Brain microvascular endothelial cell (primary cell): ENCODE measurements at regions not wholly inside any gene's neighbourhood (a gene's known extent, or its start where the extent isn't known, plus 50 kb on each side); places are given as distances from the start of the nearest gene placed in this dataset.
"Not testable (repeated sequence)": the region's sequence is repeated elsewhere in the genome, so short reads cannot be mapped to it uniquely, and the experiment has no call there.

Experiments used
- DNase-seq: peaks from one replicate; pipeline ENCODE4 v3.0.0-alpha.2; 2020
- H3K27ac ChIP-seq: fragments of 250-450 bp; sonication (Bioruptor Pico); 2 replicates; pipeline ENCODE4 v1.5.1; 2020; ENCODE audit warnings: mild to moderate bottlenecking, moderate library complexity
- H3K27me3 ChIP-seq: fragments of 250-450 bp; sonication (Bioruptor Pico); replicated peaks from 2 replicates; pipeline ENCODE4 v1.5.1; 2020; ENCODE audit warnings: mild to moderate bottlenecking
- H3K36me3 ChIP-seq: fragments of 250-450 bp; sonication (Bioruptor Pico); replicated peaks from 2 replicates; pipeline ENCODE4 v1.5.1; 2020; ENCODE audit warnings: mild to moderate bottlenecking
- H3K4me3 ChIP-seq: 2 replicates; pipeline ENCODE4 v1.5.1; 2011; ENCODE audit warnings: low read depth, mild to moderate bottlenecking, control low read depth, low read length, moderate library complexity
- CTCF ChIP-seq: IDR thresholded peaks from 2 replicates; pipeline ENCODE4 v1.5.1; 2011; ENCODE audit warnings: low read depth, mild to moderate bottlenecking, moderate library complexity, low read length, control low read depth, inconsistent platforms; ENCODE audit errors: missing control alignments
- in situ Hi-C: cut with HindIII; loops from 2 replicates; pipeline ENCODE4 v1.10.0; 2017; ENCODE audit warnings: low sequenced_read_pairs, low pct_ligation_motif_present

GRCh38 chr6:114936080-114936479 lies 593.3 kb upstream of the HS3ST5 start:
- Histone ChIP-seq H3K27ac (no peak overlapping the region), H3K27me3 (no peaks in the 10 kb centered on the region), H3K4me3 (no peak overlapping the region), H3K36me3 (no peaks in the 10 kb centered on the region)
- in situ Hi-C loops, result no loop called here
- TF ChIP-seq CTCF, result no peak
- DNase-seq, result no peak

- no peak for DNase-seq
- in situ Hi-C loops, result no loop called here
- Histone ChIP-seq H3K27me3 (no peaks in the 10 kb centered on the region), H3K27ac (no peak overlapping the region), H3K4me3 (no peak overlapping the region), H3K36me3 (no peaks in the 10 kb centered on the region)
- no peak for TF ChIP-seq CTCF
Measured at GRCh38 chr6:114934079-114934478, 591.3 kb upstream of the HS3ST5 start.

GRCh38 chr6:114928731-114929130 lies 585.9 kb upstream of the HS3ST5 start:
- H3K27me3 ChIP-seq, H3K27ac ChIP-seq, DNase-seq, H3K4me3 ChIP-seq, H3K36me3 ChIP-seq, in situ Hi-C loops: not testable (repeated sequence)

GRCh38 chr6:114906096-114906495 lies 563.3 kb upstream of the HS3ST5 start:
- no peak overlapping the region for H3K27ac ChIP-seq
- no peaks in the 10 kb centered on the region for H3K36me3 ChIP-seq
- no peak overlapping the region for H3K4me3 ChIP-seq
- in situ Hi-C loops, result no loop called here
- TF ChIP-seq CTCF, result no peak
- no peak for DNase-seq
- H3K27me3 ChIP-seq, result no peaks in the 10 kb centered on the region

- Histone ChIP-seq H3K4me3 (no peak overlapping the region), H3K27me3 (no peaks in the 10 kb centered on the region), H3K27ac (no peak overlapping the region), H3K36me3 (no peaks in the 10 kb centered on the region)
- in situ Hi-C loops, result no loop called here
- no peak for TF ChIP-seq CTCF
- no peak for DNase-seq
Measured at GRCh38 chr6:114897536-114897935, 554.7 kb upstream of the HS3ST5 start.

- Histone ChIP-seq H3K27me3 (no peaks in the 10 kb centered on the region), H3K36me3 (no peaks in the 10 kb centered on the region), H3K4me3 (no peak overlapping the region), H3K27ac (no peak overlapping the region)
- DNase-seq, result no peak
- no peak for TF ChIP-seq CTCF
- in situ Hi-C loops, result no loop called here
Measured at GRCh38 chr6:114892211-114892610, 549.4 kb upstream of the HS3ST5 start.
